ENCODE measurements at regions not wholly inside any gene's neighbourhood (a gene's known extent, or its start where the extent isn't known, plus 50 kb on each side); places are given as distances from the start of the nearest gene placed in this dataset.
A peak's percentile ranks its signal among the peaks of the same experiment; 100 is the strongest.

GRCh38 chr2:8479298-8479697 is 202.6 kb upstream of the ID2 start:
- no peak overlapping the region for H3K4me2 ChIP-seq (replicated peaks; ENCODE audit: extremely low read depth, low read length, poor library complexity, severe bottlenecking)
- no peaks in the 10 kb centered on the region for H3K36me3 ChIP-seq (replicated peaks in 1 of 2; ENCODE audit: control insufficient read depth in 1 of 2, insufficient read depth in 2 of 2, low read length in 2 of 2)
- WGBS (ENCODE audit: insufficient coverage) = 78% methylated on average over 12 of the region's 12 CpGs
- Mint-ChIP-seq H3K27ac (peak overlapping the region in 3 of 7 donors; percentile 1 to 85 (median 41)), H3K36me3 (peaks cover 0 to 8% of the 10 kb centered on the region in 2 donors), H3K4me3 (no peak overlapping the region), H3K27me3 (ENCODE audit: low read depth in 3 of 3) (peaks cover 0 to 3% (median 2%) of the 10 kb centered on the region in 3 donors), H3K4me1 (peaks cover 76% of the 10 kb centered on the region), H3K9me3 (no peaks in the 10 kb centered on the region)
- H2AFZ ChIP-seq (ENCODE audit: insufficient read depth, low read depth, low read length, poor library complexity, severe bottlenecking) = peak overlapping the region; percentile 55
- no peaks in the 10 kb centered on the region for H3K79me2 ChIP-seq (ENCODE audit: insufficient read depth, low read length)
- no peak for TF ChIP-seq CTCF (IDR thresholded peaks at IDR 0.05)
- H3K4me1 ChIP-seq (ENCODE audit: control insufficient read depth in 1 of 2, insufficient read depth in 2 of 2, low read length in 2 of 2) = peaks cover 73 to 75% of the 10 kb centered on the region in 2 donors
- intact Hi-C loops (cut with micrococcal nuclease) = loop anchor here in 1 of 2 donors (10.0 kb wide), 2 partner anchors 64 to 164 kb away; no protein-coding TSS in a partner anchor
- H3K27me3 ChIP-seq (ENCODE audit: control insufficient read depth in 2 of 2, insufficient read depth in 2 of 2, low read length in 2 of 2) = no peaks in the 10 kb centered on the region
- H3K9ac ChIP-seq (ENCODE audit: insufficient read depth, low read length, poor library complexity, severe bottlenecking) = no peak overlapping the region
- no peaks in the 10 kb centered on the region for H4K20me1 ChIP-seq (ENCODE audit: insufficient read depth, low read length)
- DNase-seq = no peak
- no peak overlapping the region for H3K4me3 ChIP-seq (replicated peaks in 1 of 3; ENCODE audit: low read depth in 2 of 3, low read length in 3 of 3)
- no peaks in the 10 kb centered on the region for H3K9me3 ChIP-seq (replicated peaks in 1 of 2; ENCODE audit: control insufficient read depth in 1 of 2, insufficient read depth in 1 of 2, low read length in 2 of 2)
- H3K27ac ChIP-seq (ENCODE audit: low read depth in 1 of 2, low read length in 2 of 2) = no peak overlapping the region

GRCh38 chr2:8480915-8481314 is 200.9 kb upstream of the ID2 start:
- no peaks in the 10 kb centered on the region for H3K79me2 ChIP-seq (ENCODE audit: insufficient read depth, low read length)
- H3K27ac ChIP-seq (ENCODE audit: low read depth in 1 of 2, low read length in 2 of 2) = peak overlapping the region in 1 of 2 donors; percentile 10
- no peak overlapping the region for H3K4me3 Mint-ChIP-seq
- H3K4me2 ChIP-seq (replicated peaks; ENCODE audit: extremely low read depth, low read length, poor library complexity, severe bottlenecking) = no peak overlapping the region
- peak overlapping the region in 1 of 7 donors; percentile 30 for H3K27ac Mint-ChIP-seq
- intact Hi-C loops (cut with micrococcal nuclease) = loop anchor here in 1 of 2 donors (5.0 kb wide), 1 partner anchor 46 kb away; no protein-coding TSS in a partner anchor
- H4K20me1 ChIP-seq (ENCODE audit: insufficient read depth, low read length) = no peaks in the 10 kb centered on the region
- no peak for TF ChIP-seq CTCF (IDR thresholded peaks at IDR 0.05)
- H3K9me3 ChIP-seq (replicated peaks in 1 of 2; ENCODE audit: control insufficient read depth in 1 of 2, insufficient read depth in 1 of 2, low read length in 2 of 2) = no peaks in the 10 kb centered on the region
- H3K4me3 ChIP-seq (replicated peaks in 1 of 3; ENCODE audit: low read depth in 2 of 3, low read length in 3 of 3) = no peak overlapping the region
- H3K4me1 ChIP-seq (ENCODE audit: control insufficient read depth in 1 of 2, insufficient read depth in 2 of 2, low read length in 2 of 2) = peaks cover 57 to 59% of the 10 kb centered on the region in 2 donors
- peaks cover 0 to 8% of the 10 kb centered on the region in 2 donors for H3K36me3 Mint-ChIP-seq
- 56% methylated on average over 4 of the region's 5 CpGs for WGBS (ENCODE audit: insufficient coverage)
- H3K27me3 ChIP-seq (ENCODE audit: control insufficient read depth in 2 of 2, insufficient read depth in 2 of 2, low read length in 2 of 2) = no peaks in the 10 kb centered on the region
- no peak overlapping the region for H3K9ac ChIP-seq (ENCODE audit: insufficient read depth, low read length, poor library complexity, severe bottlenecking)
- peak overlapping the region; percentile 40 for H2AFZ ChIP-seq (ENCODE audit: insufficient read depth, low read depth, low read length, poor library complexity, severe bottlenecking)
- H3K4me1 Mint-ChIP-seq = peaks cover 73% of the 10 kb centered on the region
- H3K9me3 Mint-ChIP-seq = no peaks in the 10 kb centered on the region
- DNase-seq = peak in 1 of 3 donors; percentile 30
- H3K36me3 ChIP-seq (replicated peaks in 1 of 2; ENCODE audit: control insufficient read depth in 1 of 2, insufficient read depth in 2 of 2, low read length in 2 of 2) = no peaks in the 10 kb centered on the region
- peaks cover 0 to 5% (median 0%) of the 10 kb centered on the region in 3 donors for H3K27me3 Mint-ChIP-seq (ENCODE audit: low read depth in 3 of 3)

All from CD14-positive monocyte (primary cell).